ENCODE measurements at regions not wholly inside any gene's neighbourhood (a gene's known extent, or its start where the extent isn't known, plus 50 kb on each side); places are given as distances from the start of the nearest gene placed in this dataset.
"Not testable (repeated sequence)": the region's sequence is repeated elsewhere in the genome, so short reads cannot be mapped to it uniquely, and the experiment has no call there.

DNA sequence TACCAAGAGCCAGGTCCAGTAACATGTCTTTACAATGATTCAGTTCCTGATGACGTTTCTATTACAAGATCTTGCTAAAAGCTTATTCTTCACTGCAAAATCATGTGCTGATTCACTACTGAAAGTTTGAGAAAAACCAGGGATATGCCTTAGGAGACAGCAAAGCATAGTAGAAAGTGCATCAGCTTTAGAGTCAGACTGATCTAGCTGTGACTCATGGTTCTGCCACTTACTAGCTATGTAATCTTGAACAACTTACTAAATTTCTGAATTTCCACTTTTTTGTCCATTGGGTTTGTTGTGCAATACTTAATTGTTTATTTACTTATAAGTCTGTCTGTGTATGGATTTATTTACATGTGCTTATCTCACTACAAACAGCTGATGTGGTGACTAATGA is 198.5 kb upstream of the RSPO3 start:
- no peak for DNase-seq

- no peak for DNase-seq
Measured at GRCh38 chr6:126923807-126924206, 194.7 kb upstream of the RSPO3 start.

DNA sequence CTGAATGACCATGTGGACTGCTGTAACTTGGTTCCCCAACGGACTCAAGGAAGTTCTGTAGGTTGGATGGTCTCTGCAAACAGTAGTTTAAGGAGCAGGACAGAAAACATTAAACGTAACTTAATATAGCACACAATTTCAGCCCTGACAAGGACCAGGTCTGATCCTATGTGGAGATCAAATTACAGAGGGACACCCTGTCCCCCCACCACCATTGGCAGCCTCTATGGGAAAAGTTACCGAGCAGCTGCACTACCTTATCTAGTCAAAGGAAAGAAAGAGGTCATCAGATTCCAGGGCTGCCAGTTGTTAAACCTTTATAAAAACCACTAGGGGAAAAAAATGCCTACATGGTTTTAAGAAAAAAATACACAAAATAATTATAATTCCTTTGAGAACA is 191.5 kb upstream of the RSPO3 start:
- no peak for DNase-seq

GRCh38 chr6:126927841-126928240 is 190.6 kb upstream of the RSPO3 start:
- DNase-seq = no peak

GRCh38 chr6:126937426-126937825 is 181.0 kb upstream of the RSPO3 start:
- no peak for DNase-seq

- no peak for DNase-seq
Measured at GRCh38 chr6:126939784-126940183, 178.7 kb upstream of the RSPO3 start.

DNA sequence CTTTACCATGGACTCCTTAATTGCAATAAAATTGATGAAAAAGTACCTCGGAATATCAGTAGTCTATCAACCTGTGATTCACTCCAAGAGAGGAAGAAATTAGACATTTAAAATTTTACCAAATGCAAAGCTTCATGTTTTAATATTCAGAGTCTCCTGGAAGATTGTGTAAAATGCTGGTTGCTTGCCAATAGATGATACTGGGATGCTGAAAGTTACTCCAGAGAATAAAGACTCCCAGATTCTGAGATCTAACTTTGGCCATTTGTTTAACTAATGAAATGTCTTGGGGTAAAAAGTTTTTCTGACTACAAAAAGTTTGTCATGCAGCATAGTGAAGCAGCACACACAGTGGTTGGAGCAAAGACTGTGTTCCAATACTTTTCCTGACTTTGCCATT is 176.7 kb upstream of the RSPO3 start:
- no peak for DNase-seq

DNA sequence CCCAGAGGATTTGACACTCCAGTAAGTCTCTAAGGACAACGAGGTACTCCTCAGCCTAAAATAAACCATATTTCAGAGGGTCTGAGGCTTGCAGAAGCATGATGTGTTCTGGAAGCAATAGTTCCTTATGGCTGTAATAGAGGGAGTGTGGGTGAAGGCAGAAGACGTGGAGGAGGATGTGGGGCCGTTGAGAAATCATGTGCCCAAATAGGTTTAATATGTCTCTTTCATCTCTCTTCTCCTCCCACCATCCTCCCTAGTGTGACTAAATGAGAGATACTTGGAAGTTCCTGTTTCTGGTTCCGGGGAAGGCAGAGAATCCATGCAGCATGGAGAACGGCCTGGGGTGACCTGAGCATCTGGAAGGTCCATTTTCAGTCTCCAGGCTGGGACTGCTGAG is 174.0 kb upstream of the RSPO3 start:
- DNase-seq = no peak

- no peak for DNase-seq
Measured at GRCh38 chr6:126945150-126945685, 173.3 kb upstream of the RSPO3 start.

GRCh38 chr6:126945812-126946360 is 172.6 kb upstream of the RSPO3 start:
- no peak for DNase-seq

DNA sequence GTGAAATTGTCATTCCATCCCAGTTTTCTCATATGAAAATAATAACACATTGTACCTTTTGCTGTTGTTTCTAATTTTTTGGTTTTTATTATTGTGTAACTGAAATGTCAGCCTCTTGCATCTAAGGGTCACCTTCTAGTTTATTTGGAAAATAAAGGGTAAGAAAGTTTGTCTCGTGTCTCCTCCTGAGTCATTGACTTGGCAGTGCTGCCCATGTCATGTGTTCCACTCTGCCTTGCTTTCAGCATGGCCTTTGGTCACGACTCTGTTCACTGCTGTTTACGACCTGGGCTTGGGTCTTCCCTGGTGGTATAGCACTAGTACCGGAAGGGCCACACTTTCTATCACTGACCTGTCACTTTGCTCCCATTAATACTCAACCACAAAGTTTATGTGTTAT is 171.4 kb upstream of the RSPO3 start:
- DNase-seq = no peak

- DNase-seq = no peak
Measured at GRCh38 chr6:126949786-126950185, 168.7 kb upstream of the RSPO3 start.

DNA sequence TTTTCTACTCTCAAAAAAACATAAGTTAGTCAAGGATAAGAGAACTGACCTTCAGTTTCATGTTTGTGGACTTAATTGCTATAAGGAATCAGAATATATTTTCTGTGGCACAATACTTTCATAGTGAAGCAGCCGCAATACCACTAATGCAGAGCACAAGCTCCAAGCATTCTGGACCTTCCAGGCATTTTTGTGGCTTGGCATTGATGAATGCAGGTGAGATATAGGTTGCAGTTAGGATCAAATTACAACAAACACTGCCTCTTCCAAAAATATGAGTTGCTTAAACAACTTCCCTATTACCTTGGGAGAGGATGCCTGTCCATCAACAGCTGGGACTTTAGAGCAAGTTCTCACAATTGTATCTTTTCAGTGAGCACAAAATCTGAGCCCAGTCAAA is 162.8 kb upstream of the RSPO3 start:
- no peak for DNase-seq

GRCh38 chr6:126957721-126958120 is 160.8 kb upstream of the RSPO3 start:
- no peak for DNase-seq

DNA sequence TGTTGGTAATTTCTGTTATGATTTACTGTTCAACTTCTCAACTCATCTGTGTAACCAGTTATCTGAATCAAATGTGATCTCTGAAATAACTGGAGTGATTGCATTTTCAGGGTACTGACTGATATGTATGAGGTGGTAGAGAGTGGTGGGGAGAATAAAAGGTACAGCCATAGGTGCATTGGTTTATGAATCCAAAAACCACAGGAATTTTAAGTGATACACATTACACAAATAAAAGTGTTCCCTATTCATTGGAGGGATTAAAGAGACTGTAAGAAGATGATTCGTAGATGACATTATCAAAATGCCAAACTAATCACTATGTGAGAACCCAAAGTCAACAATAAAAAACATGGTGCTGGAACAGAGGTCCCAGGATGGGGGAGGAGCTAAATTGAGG is 158.7 kb upstream of the RSPO3 start:
- DNase-seq = no peak

- no peak for DNase-seq
Measured at GRCh38 chr6:126963077-126963809, 155.2 kb upstream of the RSPO3 start.

GRCh38 chr6:126967296-126968005 is 151.0 kb upstream of the RSPO3 start:
- DNase-seq = no peak

DNA sequence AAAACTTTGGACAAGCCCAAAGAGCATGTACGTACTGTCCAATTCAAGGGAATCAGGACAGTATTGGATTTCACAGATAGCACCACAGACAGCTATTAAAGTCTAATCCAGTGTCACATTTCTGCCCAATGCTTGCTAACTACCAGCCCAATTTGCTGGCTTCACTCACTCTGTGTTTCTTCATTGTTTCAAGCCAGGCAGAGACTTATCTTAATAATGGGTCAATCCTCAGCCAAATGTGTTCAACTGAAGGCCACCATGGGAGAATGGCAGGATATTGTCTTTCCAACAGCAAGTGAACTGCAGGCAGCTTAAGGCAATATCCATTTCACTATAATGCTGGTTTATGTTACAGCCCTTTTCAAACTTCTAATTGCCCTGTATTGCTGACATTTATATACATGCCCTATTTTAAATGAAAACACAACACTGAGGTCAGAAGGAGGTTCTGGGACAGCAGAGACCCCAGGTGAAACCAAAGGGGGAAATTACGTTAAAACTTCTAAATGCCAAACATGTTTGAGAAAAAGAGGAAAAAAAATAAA is 142.1 kb upstream of the RSPO3 start:
- DNase-seq = no peak

- DNase-seq = no peak
Measured at GRCh38 chr6:126983779-126984178, 134.7 kb upstream of the RSPO3 start.

DNA sequence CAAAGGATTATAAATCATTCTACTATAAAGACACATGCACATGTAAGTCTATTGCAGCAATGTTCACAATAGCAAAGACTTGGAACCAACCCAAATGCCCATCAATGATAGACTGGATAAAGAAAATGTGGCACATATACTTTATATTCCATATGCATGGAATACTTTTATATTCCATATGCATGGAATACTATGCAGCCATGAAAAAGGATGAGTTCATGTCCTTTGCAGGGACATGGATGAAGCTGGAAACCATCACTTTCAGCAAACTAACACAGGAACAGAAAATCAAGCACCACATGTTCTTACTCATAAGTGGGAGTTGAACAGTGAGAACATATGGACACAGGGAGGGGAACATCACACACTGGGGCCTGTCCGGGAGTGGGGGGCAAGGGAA is 130.3 kb upstream of the RSPO3 start:
- not testable (repeated sequence) for DNase-seq

GRCh38 chr6:127000631-127001030 is 117.8 kb upstream of the RSPO3 start:
- DNase-seq = no peak

- DNase-seq = no peak
Measured at GRCh38 chr6:127013865-127014264, 104.6 kb upstream of the RSPO3 start.

GRCh38 chr6:127015858-127016257 is 102.6 kb upstream of the RSPO3 start:
- no peak for DNase-seq

DNA sequence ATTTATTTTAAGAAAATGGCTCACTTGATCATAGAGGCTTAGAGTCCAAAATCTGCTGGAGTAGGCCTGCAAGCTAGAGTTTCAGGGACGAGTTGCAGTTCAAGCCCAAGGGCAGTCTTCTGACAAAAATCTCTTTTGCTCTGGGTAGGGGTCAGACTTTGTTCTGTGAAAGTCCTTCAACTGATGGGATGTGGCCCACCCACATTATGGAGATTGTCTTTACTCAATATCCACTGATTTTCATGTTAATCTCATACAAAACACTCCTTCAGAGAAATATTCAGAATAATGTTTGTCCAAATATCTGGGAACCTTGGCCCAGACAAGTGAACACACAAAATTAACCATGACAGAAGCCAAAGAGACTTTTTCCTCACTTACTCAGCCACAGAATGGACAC is 98.6 kb upstream of the RSPO3 start:
- no peak for DNase-seq
